DOHH2 (cell line): ENCODE measurements at regions not wholly inside any gene's neighbourhood (a gene's known extent, or its start where the extent isn't known, plus 50 kb on each side); places are given as distances from the start of the nearest gene placed in this dataset.

Experiments
- H3F3A ChIP-seq: fragments of 200-600 bp; sonication (generic), shearing (Covaris generic); 2 replicates; pipeline ENCODE4 v1.6.0; 2016; ENCODE audit warnings: antibody characterized with exemption, mild to moderate bottlenecking; ENCODE audit not compliant: control insufficient read depth, insufficient read depth
- H3K27ac ChIP-seq: fragments of 200-600 bp; sonication (generic); 2 replicates; pipeline ENCODE4 v1.5.1; 2014; ENCODE audit warnings: low read depth, mild to moderate bottlenecking, low read length, moderate library complexity
- H3K27me3 ChIP-seq: fragments of 200-600 bp; sonication (generic); 2 replicates; pipeline ENCODE4 v1.6.1; 2014; ENCODE audit warnings: mild to moderate bottlenecking, low read length, mixed read lengths; ENCODE audit not compliant: control insufficient read depth
- H3K36me3 ChIP-seq: fragments of 200-600 bp; sonication (generic); 2 replicates; pipeline ENCODE4 v1.6.1; 2014; ENCODE audit warnings: mild to moderate bottlenecking, low read length, moderate library complexity, mixed read lengths; ENCODE audit not compliant: control insufficient read depth
- H3K4me1 ChIP-seq: fragments of 200-600 bp; sonication (generic); 2 replicates; pipeline ENCODE4 v1.6.1; 2014; ENCODE audit warnings: mild to moderate bottlenecking, low read length, mixed read lengths; ENCODE audit not compliant: control insufficient read depth
- H3K4me2 ChIP-seq: fragments of 200-600 bp; sonication (generic); 2 replicates; pipeline ENCODE4 v1.6.0; 2014; ENCODE audit warnings: mild to moderate bottlenecking, low read length, moderate library complexity
- H3K4me3 ChIP-seq: fragments of 200-600 bp; sonication (generic); 2 replicates; pipeline ENCODE4 v1.5.1; 2014; ENCODE audit warnings: mild to moderate bottlenecking, low read length, mixed read lengths
- H3K79me2 ChIP-seq: fragments of 200-600 bp; sonication (generic); 2 replicates; pipeline ENCODE4 v1.6.1; 2014; ENCODE audit warnings: mild to moderate bottlenecking, low read length, mixed read lengths; ENCODE audit not compliant: control insufficient read depth
- H3K9me2 ChIP-seq: fragments of 200-600 bp; sonication (generic); replicated peaks from 2 replicates; pipeline ENCODE4 v1.6.1; 2014; ENCODE audit warnings: mild to moderate bottlenecking, low read length, mixed read lengths; ENCODE audit not compliant: control insufficient read depth
- H3K9me3 ChIP-seq: fragments of 200-600 bp; sonication (generic); 2 replicates; pipeline ENCODE4 v1.6.1; 2014; ENCODE audit warnings: antibody characterized with exemption, low read length, mixed read lengths; ENCODE audit not compliant: control insufficient read depth, insufficient read depth
- H4K20me1 ChIP-seq: fragments of 200-600 bp; sonication (generic); 2 replicates; pipeline ENCODE4 v1.6.0; 2014; ENCODE audit warnings: low read depth, mild to moderate bottlenecking, antibody characterized with exemption, low read length, moderate library complexity; ENCODE audit not compliant: control insufficient read depth, insufficient read depth
- EZH2phosphoT487 ChIP-seq: fragments of 200-600 bp; sonication (generic); IDR thresholded peaks from 2 replicates; pipeline ENCODE4 v1.6.1; 2017; ENCODE audit warnings: borderline replicate concordance, mild to moderate bottlenecking, antibody characterized with exemption, low read length, moderate library complexity, mixed read lengths
- TF ChIP-seq, protein P1 (sequence below): fragments of 200-600 bp; sonication (generic); IDR thresholded peaks from one replicate; pipeline ENCODE4 v1.5.1; 2014; ENCODE audit warnings: antibody characterized with exemption, mild to moderate bottlenecking, low read depth, low read length; ENCODE audit not compliant: poor library complexity, severe bottlenecking

DNA sequence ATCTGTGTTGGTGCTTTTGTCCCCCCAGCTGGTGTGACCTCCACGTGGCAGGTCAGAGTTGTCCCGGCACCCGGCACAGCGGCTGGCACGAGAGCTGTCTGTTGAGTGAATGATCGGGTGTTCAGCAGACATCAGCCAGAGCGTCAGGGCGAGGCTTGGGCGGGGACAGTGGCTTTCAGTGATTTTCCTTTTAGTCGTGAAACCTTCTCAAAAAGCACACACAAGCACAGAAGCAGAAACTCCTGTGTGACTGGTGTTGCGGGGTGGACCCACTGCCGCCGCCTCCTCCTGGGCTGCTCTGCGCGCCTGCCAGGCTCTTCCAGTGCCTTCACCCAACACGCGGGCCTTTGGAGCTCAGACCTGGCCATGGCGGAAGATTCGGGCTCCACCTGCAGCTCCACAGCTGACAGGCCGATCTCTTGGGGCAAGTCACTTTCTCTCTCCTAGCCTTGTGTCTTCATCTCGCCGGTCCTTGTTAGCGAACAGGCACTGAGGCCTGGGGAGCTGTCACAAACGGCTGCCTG lies 51.4 kb upstream of the HGFAC start:
- H3K79me2 ChIP-seq, result no peaks in the 10 kb centered on the region
- 0 out of 2 replicates have a peak, but pooled peaks cover 6% of the 10 kb centered on the region for H3F3A ChIP-seq
- peaks cover 28% of the 10 kb centered on the region for H3K4me1 ChIP-seq
- H3K27me3 ChIP-seq, result peaks cover 10% of the 10 kb centered on the region; the same call in 1 of the 2 replicates
- no peak overlapping the region for H3K4me2 ChIP-seq
- no peak overlapping the region for H3K27ac ChIP-seq
- no peak overlapping the region for H3K4me3 ChIP-seq
- TF ChIP-seq EZH2phosphoT487, result no peak
- TF ChIP-seq, protein P1, sequence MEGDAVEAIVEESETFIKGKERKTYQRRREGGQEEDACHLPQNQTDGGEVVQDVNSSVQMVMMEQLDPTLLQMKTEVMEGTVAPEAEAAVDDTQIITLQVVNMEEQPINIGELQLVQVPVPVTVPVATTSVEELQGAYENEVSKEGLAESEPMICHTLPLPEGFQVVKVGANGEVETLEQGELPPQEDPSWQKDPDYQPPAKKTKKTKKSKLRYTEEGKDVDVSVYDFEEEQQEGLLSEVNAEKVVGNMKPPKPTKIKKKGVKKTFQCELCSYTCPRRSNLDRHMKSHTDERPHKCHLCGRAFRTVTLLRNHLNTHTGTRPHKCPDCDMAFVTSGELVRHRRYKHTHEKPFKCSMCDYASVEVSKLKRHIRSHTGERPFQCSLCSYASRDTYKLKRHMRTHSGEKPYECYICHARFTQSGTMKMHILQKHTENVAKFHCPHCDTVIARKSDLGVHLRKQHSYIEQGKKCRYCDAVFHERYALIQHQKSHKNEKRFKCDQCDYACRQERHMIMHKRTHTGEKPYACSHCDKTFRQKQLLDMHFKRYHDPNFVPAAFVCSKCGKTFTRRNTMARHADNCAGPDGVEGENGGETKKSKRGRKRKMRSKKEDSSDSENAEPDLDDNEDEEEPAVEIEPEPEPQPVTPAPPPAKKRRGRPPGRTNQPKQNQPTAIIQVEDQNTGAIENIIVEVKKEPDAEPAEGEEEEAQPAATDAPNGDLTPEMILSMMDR, result no peak
- no peaks in the 10 kb centered on the region for H3K36me3 ChIP-seq
- H3K9me3 ChIP-seq, result no peaks in the 10 kb centered on the region
- H3K9me2 ChIP-seq, result no peaks in the 10 kb centered on the region
- H4K20me1 ChIP-seq, result no peaks in the 10 kb centered on the region

DNA sequence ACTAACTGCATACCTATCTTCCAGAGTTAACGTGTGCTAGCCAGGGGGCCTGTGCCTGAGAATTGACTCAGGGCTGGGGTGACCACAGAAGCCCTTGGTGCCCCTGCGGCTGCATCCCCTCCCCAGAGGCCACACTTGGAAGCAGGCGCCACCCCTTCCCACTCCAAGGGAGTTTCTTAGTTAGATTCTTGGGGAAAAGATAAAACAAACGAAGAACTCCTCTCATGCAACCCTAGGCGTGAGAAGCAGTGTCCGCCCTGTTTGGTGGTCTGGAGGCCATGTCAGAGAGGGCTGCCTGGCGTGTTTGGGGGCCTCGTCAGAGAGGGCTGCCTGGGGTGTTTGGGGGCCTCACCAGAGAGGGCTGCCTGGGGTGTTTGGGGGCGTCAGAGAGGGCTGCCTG lies 50.3 kb upstream of the HGFAC start:
- Histone ChIP-seq H3K36me3 (no peaks in the 10 kb centered on the region), H3K27me3 (peaks cover 10% of the 10 kb centered on the region; the same call in 1 of the 2 replicates), H3K79me2 (no peaks in the 10 kb centered on the region), H3K27ac (no peak overlapping the region), H3K4me1 (peaks cover 28% of the 10 kb centered on the region), H3K9me3 (no peaks in the 10 kb centered on the region), H4K20me1 (no peaks in the 10 kb centered on the region), H3K4me3 (no peak overlapping the region), H3K4me2 (no peak overlapping the region), H3F3A (0 out of 2 replicates have a peak, but pooled peaks cover 6% of the 10 kb centered on the region), H3K9me2 (no peaks in the 10 kb centered on the region)
- TF ChIP-seq, protein P1, result no peak
- no peak for TF ChIP-seq EZH2phosphoT487
